GM23248 (cell line): ENCODE measurements at regions not wholly inside any gene's neighbourhood (a gene's known extent, or its start where the extent isn't known, plus 50 kb on each side); places are given as distances from the start of the nearest gene placed in this dataset. TPM values are rescaled to one million over a fixed set of nuclear protein-coding genes. Genes with fewer than 3 reads are reported as not detected.

ENCODE experiments used
- DNase-seq: peaks from one replicate; pipeline ENCODE4 v3.0.0-alpha.2; 2015
- H2AFZ ChIP-seq: fragments of 200-600 bp; sonication (generic); 2 replicates; pipeline ENCODE4 v1.6.1; 2016; ENCODE audit warnings: antibody characterized with exemption
- H3F3A ChIP-seq: fragments of 200-600 bp; sonication (generic); 2 replicates; pipeline ENCODE4 v1.6.1; 2016; ENCODE audit warnings: mild to moderate bottlenecking, antibody characterized with exemption, mixed run types; ENCODE audit not compliant: insufficient read depth
- H3K27ac ChIP-seq: fragments of 200-600 bp; sonication (generic); 2 replicates; pipeline ENCODE4 v1.5.1; 2016; ENCODE audit warnings: mild to moderate bottlenecking
- H3K27me3 ChIP-seq: fragments of 200-600 bp; sonication (generic); replicated peaks from 2 replicates; pipeline ENCODE4 v1.6.1; 2016; ENCODE audit warnings: mild to moderate bottlenecking; ENCODE audit not compliant: insufficient read depth
- H3K36me3 ChIP-seq: fragments of 200-600 bp; sonication (generic); 2 replicates; pipeline ENCODE4 v1.6.1; 2016; ENCODE audit warnings: low read depth, mild to moderate bottlenecking
- H3K4me1 ChIP-seq: fragments of 200-600 bp; sonication (generic); 2 replicates; pipeline ENCODE4 v1.6.1; 2016; ENCODE audit warnings: mild to moderate bottlenecking; ENCODE audit not compliant: insufficient read depth
- H3K4me2 ChIP-seq: fragments of 200-600 bp; sonication (generic); one replicate; pipeline ENCODE4 v1.6.1; 2016; ENCODE audit warnings: mild to moderate bottlenecking; ENCODE audit not compliant: unreplicated experiment
- H3K4me3 ChIP-seq: fragments of 200-600 bp; sonication (generic); 2 replicates; pipeline ENCODE4 v1.5.1; 2016; ENCODE audit warnings: mild to moderate bottlenecking
- H3K79me2 ChIP-seq: fragments of 200-600 bp; sonication (generic); 2 replicates; pipeline ENCODE4 v1.6.1; 2016; ENCODE audit warnings: mild to moderate bottlenecking; ENCODE audit not compliant: insufficient read depth
- H3K9ac ChIP-seq: fragments of 200-600 bp; sonication (generic); 2 replicates; pipeline ENCODE4 v1.6.1; 2016; ENCODE audit warnings: mild to moderate bottlenecking
- H3K9me2 ChIP-seq: fragments of 200-600 bp; sonication (generic); 2 replicates; pipeline ENCODE4 v1.6.1; 2016; ENCODE audit warnings: mixed run types, mild to moderate bottlenecking, moderate library complexity; ENCODE audit not compliant: insufficient read depth
- H3K9me3 ChIP-seq: fragments of 200-600 bp; sonication (generic); one replicate; pipeline ENCODE4 v1.6.1; 2017; ENCODE audit warnings: low read depth
- H4K20me1 ChIP-seq: fragments of 200-600 bp; sonication (generic); 2 replicates; pipeline ENCODE4 v1.6.0; 2016; ENCODE audit not compliant: insufficient read depth
- EZH2 ChIP-seq: fragments of 200-600 bp; sonication (generic); IDR thresholded peaks from 2 replicates; pipeline ENCODE4 v1.6.1; 2018; ENCODE audit warnings: antibody characterized with exemption, mild to moderate bottlenecking; ENCODE audit not compliant: insufficient read depth, poor library complexity, severe bottlenecking
- EZH2phosphoT487 ChIP-seq: fragments of 200-600 bp; sonication (generic); IDR thresholded peaks from 2 replicates; pipeline ENCODE4 v1.6.1; 2018; ENCODE audit warnings: antibody characterized with exemption, moderate library complexity, mild to moderate bottlenecking, low read depth; ENCODE audit not compliant: insufficient read depth
- WGBS, 2 experiments: methylation state at CpG; one replicate each; pipeline ENCODE4 v1.1.6; 2015 to 2017; ENCODE audit warnings: low lambda C conversion rate in 2 of 2, low coverage in 1 of 2; ENCODE audit errors: missing lambda C conversion rate in 2 of 2; 5-methylcytosine and 5-hydroxymethylcytosine counted together
- in situ Hi-C: fragments of 300-500 bp; cut with MboI; formaldehyde crosslinking; loops from 2 replicates; pipeline ENCODE4 v1.15.0; 2020
- small RNA-seq: library from RNA; depleted of rRNA; stranded (forward); fragments of <200 nt; gene quantifications from one replicate; pipeline ENCODE3, GENCODE V24; 2014; ENCODE audit warnings: low read depth, low replicate concordance

DNA sequence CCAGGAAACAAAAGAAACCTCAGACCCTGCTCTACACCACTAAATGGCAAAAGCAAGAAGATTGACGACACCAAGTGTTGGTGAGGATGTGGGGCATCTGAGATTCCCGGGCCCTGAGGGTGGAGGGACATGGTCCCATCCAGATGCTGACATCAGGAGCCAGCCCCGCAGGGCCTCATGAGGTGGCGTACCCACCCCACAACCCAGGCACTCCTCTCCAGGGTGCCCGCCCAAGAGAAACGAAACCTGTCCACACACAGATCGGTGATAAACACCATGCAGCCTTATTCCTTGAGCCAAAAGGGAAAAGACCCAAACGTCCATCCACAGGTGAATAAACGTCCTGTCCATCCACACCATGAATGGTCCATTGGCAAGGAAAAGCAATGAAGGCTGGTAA, 54.8 kb upstream of the C14orf180 start:
- Histone ChIP-seq H4K20me1 (no peaks in the 10 kb centered on the region), H3F3A (no peaks in the 10 kb centered on the region), H3K27ac (no peak overlapping the region), H3K36me3 (no peaks in the 10 kb centered on the region), H3K27me3 (no peaks in the 10 kb centered on the region), H3K4me3 (no peak overlapping the region), H2AFZ (no peak overlapping the region), H3K9ac (no peak overlapping the region), H3K9me2 (no peaks in the 10 kb centered on the region), H3K79me2 (no peaks in the 10 kb centered on the region), H3K4me1 (no peaks in the 10 kb centered on the region), H3K9me3 (no peaks in the 10 kb centered on the region), H3K4me2 (no peak overlapping the region)
- DNase-seq: no peak
- in situ Hi-C loops: no loop called here
- 26 to 27% methylated on average over 9 of the region's 9 CpGs for WGBS, 2 experiments
- TF ChIP-seq EZH2phosphoT487 (no peak), EZH2 (no peak)

GRCh38 chr14:104526723-104527645, 52.6 kb upstream of the C14orf180 start:
- H3K36me3 ChIP-seq: no peaks in the 10 kb centered on the region
- H3K9me3 ChIP-seq: no peaks in the 10 kb centered on the region
- no peaks in the 10 kb centered on the region for H3F3A ChIP-seq
- no peaks in the 10 kb centered on the region for H4K20me1 ChIP-seq
- no peaks in the 10 kb centered on the region for H3K27me3 ChIP-seq
- TF ChIP-seq EZH2 (no peak), EZH2phosphoT487 (no peak)
- H3K9me2 ChIP-seq: no peaks in the 10 kb centered on the region
- no peaks in the 10 kb centered on the region for H3K4me1 ChIP-seq
- no peak overlapping the region for H3K27ac ChIP-seq
- no peaks in the 10 kb centered on the region for H3K79me2 ChIP-seq
- in situ Hi-C loops: no loop called here
- no peak overlapping the region for H3K9ac ChIP-seq
- 25 to 29% methylated on average over 5 of the region's 5 CpGs for WGBS, 2 experiments
- no peak overlapping the region for H3K4me2 ChIP-seq
- H2AFZ ChIP-seq: no peak overlapping the region
- H3K4me3 ChIP-seq: no peak overlapping the region
- DNase-seq: no peak

DNA sequence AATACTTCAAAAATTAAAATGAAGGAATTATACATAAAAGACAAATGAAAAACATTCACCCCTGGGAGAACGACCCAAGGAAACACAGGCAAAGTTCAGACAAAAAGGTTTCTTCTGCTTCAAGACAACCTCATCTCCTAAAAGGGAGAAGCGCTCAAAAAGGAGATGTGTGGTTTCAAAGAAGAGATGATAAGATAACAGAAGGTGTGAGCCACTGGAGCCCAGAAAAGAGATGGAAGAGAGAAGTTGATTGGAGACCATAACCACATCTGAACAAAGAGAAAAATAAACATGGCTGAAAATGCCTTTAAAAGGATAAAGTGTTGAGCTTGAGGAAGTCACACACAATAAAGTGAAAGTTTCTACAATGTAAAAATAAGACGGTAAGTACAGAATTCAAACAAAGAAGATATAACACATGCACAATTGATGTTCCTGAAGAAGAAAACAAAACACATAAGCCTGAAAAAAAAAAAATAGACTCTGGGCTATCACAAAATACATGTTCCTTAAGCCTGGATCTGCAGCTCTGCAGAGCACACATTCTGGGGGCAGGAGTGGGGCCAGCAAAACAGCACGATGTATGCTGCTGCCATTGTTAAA, 51.6 kb upstream of the C14orf180 start:
- H3K9ac ChIP-seq: no peak overlapping the region
- H3K4me2 ChIP-seq: no peak overlapping the region
- no peaks in the 10 kb centered on the region for H3F3A ChIP-seq
- H3K9me2 ChIP-seq: no peaks in the 10 kb centered on the region
- no peaks in the 10 kb centered on the region for H3K4me1 ChIP-seq
- H3K79me2 ChIP-seq: no peaks in the 10 kb centered on the region
- no peaks in the 10 kb centered on the region for H4K20me1 ChIP-seq
- DNase-seq: no peak
- H3K27me3 ChIP-seq: no peaks in the 10 kb centered on the region
- in situ Hi-C loops: no loop called here
- WGBS, 2 experiments: 21 to 31% methylated on average over 4 of the region's 4 CpGs
- no peak overlapping the region for H3K27ac ChIP-seq
- no peak overlapping the region for H2AFZ ChIP-seq
- no peaks in the 10 kb centered on the region for H3K9me3 ChIP-seq
- no peak overlapping the region for H3K4me3 ChIP-seq
- no peaks in the 10 kb centered on the region for H3K36me3 ChIP-seq
- no peak for TF ChIP-seq EZH2

DNA sequence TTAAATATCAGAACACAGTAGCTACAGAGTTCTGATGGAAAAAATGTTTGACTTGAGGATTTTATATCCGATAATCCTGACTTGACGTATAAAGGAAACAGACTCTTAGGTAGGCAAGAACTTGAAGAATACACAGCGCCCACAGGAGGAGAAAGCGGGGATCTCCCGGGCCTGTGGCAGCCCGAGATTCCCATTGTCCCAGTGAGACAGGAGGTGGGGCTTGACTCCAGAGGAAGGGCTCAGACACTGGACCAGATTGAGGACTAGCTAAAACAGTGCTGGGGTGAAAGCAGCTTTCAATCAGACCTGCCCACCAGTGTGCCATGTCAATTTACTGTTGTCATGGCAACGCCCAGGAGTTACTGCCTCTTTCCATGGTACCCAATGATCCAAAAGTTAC, 51.1 kb upstream of the C14orf180 start:
- H3K9ac ChIP-seq: no peak overlapping the region
- in situ Hi-C loops: no loop called here
- no peak overlapping the region for H3K27ac ChIP-seq
- no peak overlapping the region for H3K4me3 ChIP-seq
- no peaks in the 10 kb centered on the region for H3K9me3 ChIP-seq
- WGBS, 2 experiments: 40% methylated on average over 7 of the region's 7 CpGs
- H3K27me3 ChIP-seq: no peaks in the 10 kb centered on the region
- no peaks in the 10 kb centered on the region for H3K36me3 ChIP-seq
- H3K79me2 ChIP-seq: no peaks in the 10 kb centered on the region
- no peak overlapping the region for H3K4me2 ChIP-seq
- DNase-seq: no peak
- TF ChIP-seq EZH2 (no peak), EZH2phosphoT487 (no peak)
- H2AFZ ChIP-seq: no peak overlapping the region
- H4K20me1 ChIP-seq: no peaks in the 10 kb centered on the region
- no peaks in the 10 kb centered on the region for H3K4me1 ChIP-seq
- H3K9me2 ChIP-seq: no peaks in the 10 kb centered on the region
- H3F3A ChIP-seq: no peaks in the 10 kb centered on the region

Small RNA genes in the stretch of these regions (small RNA-seq; reads per million reads assigned to genes)
- gene RNU6-684P: not detected
